IMR-90 (cell line): ENCODE measurements at regions not wholly inside any gene's neighbourhood (a gene's known extent, or its start where the extent isn't known, plus 50 kb on each side); places are given as distances from the start of the nearest gene placed in this dataset.

Source experiments
- BHLHE40 ChIP-seq: fragments of 150-350 bp; IDR thresholded peaks from 2 replicates; pipeline ENCODE4 v1.6.1; 2016; ENCODE audit warnings: mild to moderate bottlenecking, low read depth, low read length
- CEBPB ChIP-seq: IDR thresholded peaks from 2 replicates; pipeline ENCODE4 v1.6.1; 2012; ENCODE audit warnings: low read depth, low read length, improper control_type of control experiment
- CHD1 ChIP-seq: IDR thresholded peaks from 2 replicates; pipeline ENCODE4 v1.6.1; 2012; ENCODE audit warnings: low read depth, low read length, improper control_type of control experiment
- MAFK ChIP-seq: IDR thresholded peaks from 2 replicates; pipeline ENCODE4 v1.6.1; 2012; ENCODE audit warnings: low read depth, low read length, improper control_type of control experiment
- MAZ ChIP-seq: IDR thresholded peaks from 2 replicates; pipeline ENCODE4 v1.6.1; 2012; ENCODE audit warnings: low read depth, mild to moderate bottlenecking, low read length, improper control_type of control experiment, moderate library complexity, borderline replicate concordance
- MXI1 ChIP-seq: IDR thresholded peaks from 2 replicates; pipeline ENCODE4 v1.6.1; 2012; ENCODE audit warnings: low read depth, mild to moderate bottlenecking, low read length, moderate library complexity, borderline replicate concordance
- POLR2A ChIP-seq: IDR thresholded peaks from 2 replicates; pipeline ENCODE4 v1.6.1; 2012; ENCODE audit warnings: mild to moderate bottlenecking, low read depth, low read length
- RAD21 ChIP-seq: IDR thresholded peaks from 2 replicates; pipeline ENCODE4 v1.6.1; 2012; ENCODE audit warnings: low read length, improper control_type of control experiment
- RCOR1 ChIP-seq: IDR thresholded peaks from 2 replicates; pipeline ENCODE4 v1.6.1; 2012; ENCODE audit warnings: mild to moderate bottlenecking, low read length, improper control_type of control experiment; ENCODE audit not compliant: insufficient replicate concordance
- RFX5 ChIP-seq: IDR thresholded peaks from 2 replicates; pipeline ENCODE4 v1.8.0; 2012; ENCODE audit warnings: low read depth, mild to moderate bottlenecking, low read length, moderate library complexity
- TF ChIP-seq, protein P1 (sequence below): conservative IDR thresholded peaks from 2 replicates; pipeline ENCODE4 v1.5.1; 2012; ENCODE audit warnings: mild to moderate bottlenecking, low read depth, low read length, improper control_type of control experiment
- TF ChIP-seq, protein P2 (sequence below): fragments of 150-350 bp; IDR thresholded peaks from 2 replicates; pipeline ENCODE4 v1.6.1; 2017; ENCODE audit warnings: mild to moderate bottlenecking, antibody characterized with exemption, low read length, low read depth
- TF ChIP-seq, protein P3 (sequence below): fragments of 150-350 bp; IDR thresholded peaks from 2 replicates; pipeline ENCODE4 v1.6.1; 2016; ENCODE audit warnings: low read depth, mild to moderate bottlenecking, low read length, moderate library complexity, borderline replicate concordance

DNA sequence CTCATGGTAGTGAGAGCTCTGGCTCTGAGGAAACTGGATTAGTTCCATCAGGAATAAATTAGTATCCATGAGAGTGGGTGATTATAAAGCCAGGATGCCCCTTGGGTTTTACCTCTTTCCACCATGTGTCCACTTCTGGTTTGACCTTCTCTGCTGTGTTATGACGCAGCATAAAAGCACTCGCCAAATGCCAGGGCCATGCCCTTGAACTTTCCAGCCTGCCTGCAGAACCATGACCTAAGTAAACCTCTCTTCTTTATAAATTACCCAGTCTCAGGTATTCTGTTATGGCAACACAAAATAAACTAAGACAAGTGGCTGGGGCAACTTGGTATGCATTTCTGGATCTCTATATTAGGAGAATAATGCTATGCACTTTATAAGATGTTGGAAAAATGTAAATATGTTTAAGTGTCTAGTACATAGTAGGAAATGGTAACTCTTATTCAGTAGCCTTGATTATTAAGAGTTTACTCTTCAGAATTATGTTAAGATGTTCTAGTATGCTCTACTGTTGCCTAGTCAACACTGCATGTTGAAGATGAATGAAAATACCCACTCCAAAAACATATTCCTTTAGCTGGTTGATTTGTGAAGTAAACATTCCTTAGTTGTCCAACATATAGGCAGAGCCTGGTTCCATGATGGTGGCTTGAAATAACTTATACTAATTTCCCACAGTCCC is 455.6 kb upstream of the TMPO start:
- TF ChIP-seq, protein P1, sequence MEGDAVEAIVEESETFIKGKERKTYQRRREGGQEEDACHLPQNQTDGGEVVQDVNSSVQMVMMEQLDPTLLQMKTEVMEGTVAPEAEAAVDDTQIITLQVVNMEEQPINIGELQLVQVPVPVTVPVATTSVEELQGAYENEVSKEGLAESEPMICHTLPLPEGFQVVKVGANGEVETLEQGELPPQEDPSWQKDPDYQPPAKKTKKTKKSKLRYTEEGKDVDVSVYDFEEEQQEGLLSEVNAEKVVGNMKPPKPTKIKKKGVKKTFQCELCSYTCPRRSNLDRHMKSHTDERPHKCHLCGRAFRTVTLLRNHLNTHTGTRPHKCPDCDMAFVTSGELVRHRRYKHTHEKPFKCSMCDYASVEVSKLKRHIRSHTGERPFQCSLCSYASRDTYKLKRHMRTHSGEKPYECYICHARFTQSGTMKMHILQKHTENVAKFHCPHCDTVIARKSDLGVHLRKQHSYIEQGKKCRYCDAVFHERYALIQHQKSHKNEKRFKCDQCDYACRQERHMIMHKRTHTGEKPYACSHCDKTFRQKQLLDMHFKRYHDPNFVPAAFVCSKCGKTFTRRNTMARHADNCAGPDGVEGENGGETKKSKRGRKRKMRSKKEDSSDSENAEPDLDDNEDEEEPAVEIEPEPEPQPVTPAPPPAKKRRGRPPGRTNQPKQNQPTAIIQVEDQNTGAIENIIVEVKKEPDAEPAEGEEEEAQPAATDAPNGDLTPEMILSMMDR: no peak
- no peak for TF ChIP-seq POLR2A
- TF ChIP-seq CHD1: no peak
- TF ChIP-seq MAFK: no peak
- TF ChIP-seq, protein P2, sequence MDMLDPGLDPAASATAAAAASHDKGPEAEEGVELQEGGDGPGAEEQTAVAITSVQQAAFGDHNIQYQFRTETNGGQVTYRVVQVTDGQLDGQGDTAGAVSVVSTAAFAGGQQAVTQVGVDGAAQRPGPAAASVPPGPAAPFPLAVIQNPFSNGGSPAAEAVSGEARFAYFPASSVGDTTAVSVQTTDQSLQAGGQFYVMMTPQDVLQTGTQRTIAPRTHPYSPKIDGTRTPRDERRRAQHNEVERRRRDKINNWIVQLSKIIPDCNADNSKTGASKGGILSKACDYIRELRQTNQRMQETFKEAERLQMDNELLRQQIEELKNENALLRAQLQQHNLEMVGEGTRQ: no peak
- TF ChIP-seq RAD21: no peak
- TF ChIP-seq RCOR1: no peak
- no peak for TF ChIP-seq CEBPB
- TF ChIP-seq MAZ: no peak
- TF ChIP-seq MXI1: no peak
- no peak for TF ChIP-seq BHLHE40
- TF ChIP-seq, protein P3, sequence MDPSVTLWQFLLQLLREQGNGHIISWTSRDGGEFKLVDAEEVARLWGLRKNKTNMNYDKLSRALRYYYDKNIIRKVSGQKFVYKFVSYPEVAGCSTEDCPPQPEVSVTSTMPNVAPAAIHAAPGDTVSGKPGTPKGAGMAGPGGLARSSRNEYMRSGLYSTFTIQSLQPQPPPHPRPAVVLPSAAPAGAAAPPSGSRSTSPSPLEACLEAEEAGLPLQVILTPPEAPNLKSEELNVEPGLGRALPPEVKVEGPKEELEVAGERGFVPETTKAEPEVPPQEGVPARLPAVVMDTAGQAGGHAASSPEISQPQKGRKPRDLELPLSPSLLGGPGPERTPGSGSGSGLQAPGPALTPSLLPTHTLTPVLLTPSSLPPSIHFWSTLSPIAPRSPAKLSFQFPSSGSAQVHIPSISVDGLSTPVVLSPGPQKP: no peak
- TF ChIP-seq RFX5: no peak
